Activated T-helper 1 cell treated with anti-CD3 and anti-CD28 coated beads, Interleukin-2, amount 50 U/mL, for 16 hours (primary cell): ENCODE measurements at regions not wholly inside any gene's neighbourhood (a gene's known extent, or its start where the extent isn't known, plus 50 kb on each side); places are given as distances from the start of the nearest gene placed in this dataset.

Experiments used
- DNase-seq, 2 donors: peaks; one replicate each; pipeline ENCODE4 v3.0.0-alpha.2; 2020; ENCODE audit warnings: low read depth in 1 of 2, low spot score in 1 of 2

DNA sequence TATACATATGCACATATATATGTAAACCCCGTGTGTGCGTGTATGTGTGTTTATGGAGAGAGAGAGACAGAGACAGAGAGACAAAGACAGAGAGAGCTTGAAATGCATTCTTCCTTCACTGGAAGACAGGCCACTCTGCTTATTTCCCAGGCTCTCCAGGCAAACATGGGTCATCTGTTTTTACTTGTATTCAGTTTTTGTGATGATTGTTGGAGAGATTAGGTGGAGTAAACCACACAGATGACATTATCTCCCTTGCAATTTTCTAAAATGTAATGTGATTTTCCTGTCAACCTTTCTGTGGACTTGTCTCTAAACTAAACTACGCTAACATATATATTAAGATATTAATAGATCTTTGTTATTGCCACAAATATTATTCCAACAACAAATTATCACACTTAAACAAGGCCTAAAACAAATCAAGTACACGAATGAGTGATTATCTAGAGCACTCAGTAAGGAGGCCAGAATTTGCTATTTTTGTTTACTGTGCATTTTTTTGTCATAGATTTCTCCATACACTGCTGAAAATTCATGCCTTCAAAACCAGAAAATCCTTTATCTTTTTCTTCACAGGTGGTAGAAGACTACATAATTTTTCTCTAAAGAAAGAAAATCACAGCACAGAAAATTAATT lies 251.8 kb upstream of the SLIT2 start:
- no peak for DNase-seq

DNA sequence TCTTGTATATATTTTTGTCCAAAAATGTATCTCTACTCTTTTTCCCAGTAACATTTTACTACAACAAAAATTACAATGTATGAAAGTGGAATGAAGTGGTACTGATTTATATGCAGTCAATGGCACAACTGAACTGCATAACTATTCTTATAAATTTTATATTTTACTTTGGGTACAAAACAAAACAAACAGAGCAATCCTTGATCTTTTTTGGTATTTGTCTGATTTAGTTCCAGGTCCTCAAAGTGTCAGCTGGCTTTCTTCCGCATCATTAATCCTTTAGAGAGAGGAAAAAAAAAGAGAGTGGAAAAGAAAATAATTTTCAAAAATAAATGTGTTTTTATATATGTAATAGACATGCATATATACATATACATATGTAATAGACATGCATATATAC lies 252.4 kb upstream of the SLIT2 start:
- no peak for DNase-seq

DNA sequence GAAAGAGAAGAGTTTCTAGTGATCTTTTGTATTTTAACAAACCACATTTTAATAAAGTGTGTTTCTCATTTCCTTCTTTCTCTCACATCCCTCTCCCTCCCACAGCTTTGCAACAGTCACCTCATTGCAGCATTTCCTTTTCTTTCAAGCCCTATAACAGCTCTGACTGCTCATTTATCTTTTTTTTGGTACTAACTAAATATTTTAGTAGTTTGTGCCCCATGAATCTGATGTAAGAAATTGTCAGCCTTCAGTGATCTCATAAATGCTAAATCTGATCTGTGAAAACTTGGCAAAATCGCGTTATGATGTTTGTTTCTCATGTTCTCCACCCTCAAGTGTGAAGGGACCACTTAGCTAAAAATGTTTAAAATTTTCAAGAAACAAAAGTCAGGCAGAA lies 258.5 kb upstream of the SLIT2 start:
- no peak for DNase-seq

- DNase-seq, result no peak
These were observed 259.1 kb upstream of the SLIT2 start for GRCh38 chr4:19992471-19993093.

DNA sequence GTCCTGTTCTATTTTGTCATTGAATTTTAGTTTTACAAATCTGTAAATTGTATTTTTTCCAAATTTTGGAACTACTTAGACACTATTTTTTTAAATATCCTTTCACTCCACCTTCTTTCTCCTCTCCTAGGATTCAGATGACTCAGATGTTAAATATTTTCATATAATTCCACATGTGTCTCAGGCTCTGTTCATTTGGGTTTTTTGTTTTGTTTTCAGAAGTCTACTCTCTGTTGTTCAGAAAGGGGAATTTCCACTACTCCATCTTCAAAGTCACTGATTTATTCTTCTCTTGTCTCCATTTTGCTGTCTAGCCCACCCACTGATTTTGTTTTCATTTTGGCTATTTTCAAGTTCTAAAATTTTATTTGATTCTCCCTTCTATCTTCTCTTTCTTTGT lies 264.0 kb upstream of the SLIT2 start:
- no peak for DNase-seq

GRCh38 chr4:19983072-19983471 lies 268.6 kb upstream of the SLIT2 start:
- DNase-seq, result no peak

GRCh38 chr4:19982556-19982955 lies 269.1 kb upstream of the SLIT2 start:
- DNase-seq, result no peak

DNA sequence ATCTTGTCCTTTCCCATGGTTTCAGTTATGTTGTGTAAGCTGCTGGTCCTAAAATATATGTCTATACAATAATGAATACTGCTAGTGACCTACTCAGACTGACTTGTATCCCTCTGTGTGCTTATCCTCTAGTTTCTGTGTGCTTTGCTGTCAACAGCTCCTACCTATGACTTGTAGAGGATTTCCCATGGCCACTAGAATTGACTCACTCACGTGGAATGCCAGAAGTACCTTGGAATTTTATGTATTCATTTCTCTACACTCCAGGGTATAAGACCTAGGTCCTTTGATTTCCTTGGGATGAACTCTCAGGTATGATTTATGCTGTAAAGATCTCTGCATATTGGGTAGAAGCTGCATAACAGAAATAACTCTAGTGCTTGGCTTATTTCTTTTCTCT lies 279.9 kb upstream of the SLIT2 start:
- DNase-seq, result no peak

GRCh38 chr4:19969492-19969891 lies 282.2 kb upstream of the SLIT2 start:
- no peak for DNase-seq

DNA sequence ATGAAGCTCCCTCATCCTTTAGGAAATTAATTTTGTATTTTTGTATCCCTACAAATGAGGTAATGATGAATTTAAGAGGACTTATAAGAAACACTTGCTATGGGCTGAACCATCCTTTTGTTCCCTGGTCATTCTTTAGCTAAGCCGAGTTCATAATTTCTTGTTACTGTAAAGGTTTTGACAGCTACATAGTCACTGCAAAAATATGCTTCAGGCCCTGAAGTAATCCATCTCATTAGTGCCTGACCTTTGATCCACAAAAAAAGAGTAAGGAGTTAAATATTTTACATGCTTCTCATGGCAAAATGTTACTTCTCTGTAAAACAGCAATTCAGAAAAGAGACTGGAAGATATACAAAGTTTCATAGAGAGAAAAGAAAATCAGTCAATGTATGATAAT lies 290.6 kb upstream of the SLIT2 start:
- DNase-seq, result no peak

DNA sequence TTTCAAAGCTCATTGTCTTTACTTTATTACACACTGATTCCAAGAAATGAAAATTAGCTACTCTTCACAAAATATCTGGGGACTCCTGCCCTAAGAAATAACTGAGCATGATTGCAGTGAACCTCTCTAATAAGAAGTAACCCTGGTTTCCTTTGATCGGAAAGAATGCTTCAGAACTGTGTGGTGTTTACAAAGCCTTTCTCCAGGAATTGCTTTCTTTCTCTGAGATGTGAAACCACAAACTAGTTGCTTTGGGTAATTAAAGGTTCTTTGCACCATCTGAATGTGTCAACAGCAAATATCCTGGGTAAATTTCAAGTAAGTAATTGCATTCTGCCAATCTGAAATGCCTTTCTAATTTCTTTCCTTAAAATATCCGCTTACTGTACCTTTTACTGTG lies 292.9 kb upstream of the SLIT2 start:
- no peak for DNase-seq

GRCh38 chr4:19947349-19947748 lies 304.4 kb upstream of the SLIT2 start:
- no peak for DNase-seq

- no peak for DNase-seq
These were observed 305.7 kb upstream of the SLIT2 start for GRCh38 chr4:19945979-19946380.

DNA sequence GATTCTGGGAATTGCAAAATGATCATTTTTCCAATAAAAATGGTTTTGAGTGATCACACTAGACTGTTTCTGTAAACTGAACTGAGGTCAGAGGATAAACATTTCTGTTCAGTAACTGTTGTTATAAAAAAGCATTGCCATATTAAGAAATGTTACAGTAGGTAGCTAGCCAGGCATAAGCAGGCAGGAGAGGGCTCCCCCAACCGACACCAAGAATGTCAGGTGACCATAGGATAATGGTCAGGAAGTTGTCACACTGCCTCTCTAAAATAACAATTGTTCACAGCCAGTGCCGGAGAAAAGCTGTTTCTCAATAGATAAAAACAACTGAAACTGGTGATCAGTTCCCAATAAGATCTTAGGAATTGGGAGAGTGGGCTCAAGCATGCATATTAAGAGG lies 306.2 kb upstream of the SLIT2 start:
- DNase-seq, result no peak

DNA sequence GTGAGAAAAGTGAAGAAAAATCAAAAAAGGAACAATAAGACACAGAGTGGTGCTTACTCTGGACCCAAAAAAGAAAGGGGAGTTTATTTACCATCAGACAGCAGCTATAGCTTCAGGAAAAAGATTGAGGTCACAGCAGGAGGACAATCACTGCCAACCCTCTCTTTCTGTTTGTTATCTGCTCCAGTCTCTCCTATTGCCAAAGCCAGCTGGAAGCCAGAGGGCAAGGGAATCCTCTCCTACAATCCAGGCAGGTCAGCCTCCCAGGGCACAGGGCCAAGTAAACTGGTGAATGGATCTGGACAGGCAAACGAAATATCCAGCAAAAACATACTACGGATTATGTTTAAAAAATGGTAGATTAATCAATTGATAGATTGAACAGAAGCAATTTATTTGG lies 306.9 kb upstream of the SLIT2 start:
- DNase-seq, result no peak

DNA sequence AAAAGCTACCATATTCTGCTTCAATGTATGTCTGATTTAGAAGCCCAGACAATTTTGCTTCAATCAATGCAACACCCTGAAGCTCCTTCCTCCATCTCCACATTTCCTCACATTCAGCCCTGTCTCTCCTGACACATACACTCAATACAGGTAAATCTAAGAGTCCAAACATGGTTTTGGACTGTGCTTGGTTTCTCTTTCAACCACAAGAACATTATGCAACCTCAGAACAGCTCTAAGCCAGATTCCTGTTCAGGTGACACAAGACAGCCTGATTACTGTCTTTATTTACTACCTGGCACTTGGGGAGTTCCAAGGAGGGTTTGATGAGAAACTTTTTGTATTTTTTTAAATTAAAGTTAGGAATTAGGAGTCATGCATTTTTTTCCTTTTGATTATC lies 307.5 kb upstream of the SLIT2 start:
- DNase-seq, result no peak

- DNase-seq, result no peak
These were observed 310.3 kb upstream of the SLIT2 start for GRCh38 chr4:19941434-19941833.

DNA sequence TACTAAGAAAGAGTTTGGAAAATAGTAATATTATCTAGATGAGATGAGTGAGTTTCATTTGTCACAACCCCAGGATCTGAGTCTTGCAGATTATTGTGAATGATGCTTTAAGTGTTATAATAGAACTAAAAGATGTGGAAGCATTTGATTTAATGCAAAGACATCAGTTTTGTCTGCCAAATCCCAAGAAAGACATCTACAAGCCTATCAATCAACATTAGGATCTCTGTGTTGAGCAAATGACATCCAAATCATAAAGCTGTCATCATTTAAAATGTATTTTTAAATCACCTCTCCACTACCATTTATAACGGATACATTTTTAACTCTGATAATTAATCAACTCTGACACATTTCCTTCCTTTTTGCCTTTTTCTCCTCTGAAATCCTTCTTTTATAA lies 310.8 kb upstream of the SLIT2 start:
- no peak for DNase-seq

DNA sequence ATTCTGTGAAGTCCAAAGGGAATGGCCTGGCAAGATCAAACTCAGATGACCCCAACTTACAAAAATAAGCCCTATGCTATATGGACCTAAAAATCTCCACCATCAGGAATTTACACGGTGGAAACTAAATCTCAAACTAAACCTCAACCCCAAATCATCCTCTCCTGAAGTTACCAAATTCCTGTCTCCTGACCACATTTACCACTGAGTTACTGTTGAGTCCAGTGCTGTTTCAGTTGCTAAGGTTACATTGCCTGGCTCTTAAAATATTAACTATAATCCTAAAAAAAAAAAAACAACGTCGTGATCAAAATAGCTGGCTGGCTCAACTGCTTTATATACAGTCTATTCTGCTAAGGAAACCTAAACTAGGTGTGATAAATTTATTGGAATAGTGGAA lies 315.2 kb upstream of the SLIT2 start:
- DNase-seq, result no peak

DNA sequence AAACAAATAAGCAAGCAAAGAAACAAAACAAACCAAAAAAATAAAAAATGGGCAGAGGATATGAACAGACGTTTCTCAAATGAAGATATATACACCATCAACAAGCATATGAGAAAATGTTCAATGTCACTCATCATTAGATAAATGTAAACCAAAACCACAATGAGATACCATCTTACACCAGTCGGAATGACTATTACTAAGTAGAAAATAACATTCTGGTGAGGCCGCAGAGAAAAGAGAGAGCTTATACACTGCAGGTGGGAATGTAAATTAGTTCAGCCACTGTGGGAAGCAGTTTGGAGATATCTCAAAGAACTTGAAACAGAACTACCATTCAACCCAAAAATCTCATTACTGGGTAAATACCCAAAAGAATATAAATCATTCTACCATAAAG lies 321.0 kb upstream of the SLIT2 start:
- DNase-seq, result no peak

- DNase-seq, result no peak
These were observed 324.3 kb upstream of the SLIT2 start for GRCh38 chr4:19927381-19927780.

DNA sequence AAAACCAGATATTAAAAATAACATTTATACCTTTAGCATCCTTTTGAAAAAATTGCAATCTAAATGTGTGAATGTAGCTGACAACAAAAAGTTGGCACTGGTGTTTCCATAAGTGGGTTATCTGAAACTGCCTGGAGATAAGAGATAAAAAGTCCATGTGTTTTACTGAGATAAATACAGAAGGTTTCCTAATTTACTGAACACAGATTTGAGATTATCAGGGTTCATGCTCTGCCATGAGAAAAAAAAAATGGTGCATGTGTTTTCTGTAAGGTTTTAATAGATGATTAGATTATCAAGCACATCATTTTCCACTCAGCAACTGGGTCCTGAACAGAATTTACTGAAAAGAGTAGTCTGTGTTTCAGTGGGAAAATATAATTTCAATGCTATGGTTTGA lies 326.2 kb upstream of the SLIT2 start:
- DNase-seq, result no peak

DNA sequence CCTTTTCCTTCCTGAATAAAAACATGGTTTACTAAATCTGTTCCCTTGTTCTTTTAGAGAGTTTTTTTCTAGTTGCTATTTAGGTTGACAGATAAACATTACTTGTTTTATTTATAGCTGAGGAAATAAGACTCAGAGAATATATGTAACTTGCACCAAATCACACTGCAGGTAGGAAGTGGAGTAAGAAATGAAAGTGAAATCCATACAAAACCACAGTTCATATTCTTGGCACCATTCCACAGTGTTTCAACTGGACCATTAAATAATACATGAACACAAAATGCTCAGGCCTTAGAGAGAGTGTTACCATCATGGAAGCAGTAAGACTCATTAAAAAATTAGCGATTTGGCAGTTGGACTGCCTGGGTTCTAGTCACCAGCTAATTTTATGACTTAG lies 326.9 kb upstream of the SLIT2 start:
- DNase-seq, result no peak
